Progenitor cell of endocrine pancreas (in vitro differentiated cells): ENCODE measurements at regions not wholly inside any gene's neighbourhood (a gene's known extent, or its start where the extent isn't known, plus 50 kb on each side); places are given as distances from the start of the nearest gene placed in this dataset.

Experiments used
- DNase-seq: peaks from one replicate; pipeline ENCODE4 v3.0.0; 2021; ENCODE audit warnings: low spot score; ENCODE audit not compliant: unreplicated experiment
- H3K27ac Mint-ChIP-seq: 2 replicates; pipeline ENCODE4 v1.8.0; 2021; ENCODE audit warnings: mild to moderate bottlenecking, moderate library complexity, mixed read lengths
- H3K27me3 Mint-ChIP-seq: 2 replicates; pipeline ENCODE4 v1.8.0; 2021; ENCODE audit warnings: mixed read lengths
- H3K36me3 Mint-ChIP-seq: 2 replicates; pipeline ENCODE4 v1.8.0; 2022; ENCODE audit warnings: mixed read lengths; ENCODE audit not compliant: insufficient read depth
- H3K4me1 Mint-ChIP-seq: 2 replicates; pipeline ENCODE4 v1.8.0; 2021; ENCODE audit warnings: low read depth, mixed read lengths
- H3K4me3 Mint-ChIP-seq: 2 replicates; pipeline ENCODE4 v1.8.0; 2021; ENCODE audit warnings: low read depth, mild to moderate bottlenecking, moderate library complexity, mixed read lengths
- H3K9me3 Mint-ChIP-seq: 2 replicates; pipeline ENCODE4 v1.8.0; 2021; ENCODE audit warnings: low read depth, mixed read lengths
- TF ChIP-seq, protein P1 (sequence below): fragments of 200-600 bp; sonication (generic); IDR thresholded peaks from one replicate; pipeline ENCODE4 v1.5.0; 2021; ENCODE audit warnings: antibody characterized with exemption, mild to moderate bottlenecking; ENCODE audit not compliant: unreplicated experiment

- no peaks in the 10 kb centered on the region for H3K36me3 Mint-ChIP-seq
- no peak for DNase-seq
- H3K4me1 Mint-ChIP-seq, result no peaks in the 10 kb centered on the region
- H3K4me3 Mint-ChIP-seq, result no peak overlapping the region
- TF ChIP-seq, protein P1, sequence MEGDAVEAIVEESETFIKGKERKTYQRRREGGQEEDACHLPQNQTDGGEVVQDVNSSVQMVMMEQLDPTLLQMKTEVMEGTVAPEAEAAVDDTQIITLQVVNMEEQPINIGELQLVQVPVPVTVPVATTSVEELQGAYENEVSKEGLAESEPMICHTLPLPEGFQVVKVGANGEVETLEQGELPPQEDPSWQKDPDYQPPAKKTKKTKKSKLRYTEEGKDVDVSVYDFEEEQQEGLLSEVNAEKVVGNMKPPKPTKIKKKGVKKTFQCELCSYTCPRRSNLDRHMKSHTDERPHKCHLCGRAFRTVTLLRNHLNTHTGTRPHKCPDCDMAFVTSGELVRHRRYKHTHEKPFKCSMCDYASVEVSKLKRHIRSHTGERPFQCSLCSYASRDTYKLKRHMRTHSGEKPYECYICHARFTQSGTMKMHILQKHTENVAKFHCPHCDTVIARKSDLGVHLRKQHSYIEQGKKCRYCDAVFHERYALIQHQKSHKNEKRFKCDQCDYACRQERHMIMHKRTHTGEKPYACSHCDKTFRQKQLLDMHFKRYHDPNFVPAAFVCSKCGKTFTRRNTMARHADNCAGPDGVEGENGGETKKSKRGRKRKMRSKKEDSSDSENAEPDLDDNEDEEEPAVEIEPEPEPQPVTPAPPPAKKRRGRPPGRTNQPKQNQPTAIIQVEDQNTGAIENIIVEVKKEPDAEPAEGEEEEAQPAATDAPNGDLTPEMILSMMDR, result no peak
- H3K27ac Mint-ChIP-seq, result no peak overlapping the region
- peaks cover 31% of the 10 kb centered on the region for H3K27me3 Mint-ChIP-seq
- H3K9me3 Mint-ChIP-seq, result no peaks in the 10 kb centered on the region
Measured at GRCh38 chr16:65224471-65224870, 102.6 kb upstream of the CDH11 start.

GRCh38 chr16:65223335-65223734 lies 101.5 kb upstream of the CDH11 start:
- no peak overlapping the region for H3K4me3 Mint-ChIP-seq
- H3K9me3 Mint-ChIP-seq, result no peaks in the 10 kb centered on the region
- H3K27ac Mint-ChIP-seq, result no peak overlapping the region
- TF ChIP-seq, protein P1, result no peak
- no peaks in the 10 kb centered on the region for H3K36me3 Mint-ChIP-seq
- peaks cover 28% of the 10 kb centered on the region for H3K27me3 Mint-ChIP-seq
- no peaks in the 10 kb centered on the region for H3K4me1 Mint-ChIP-seq
- DNase-seq, result no peak

DNA sequence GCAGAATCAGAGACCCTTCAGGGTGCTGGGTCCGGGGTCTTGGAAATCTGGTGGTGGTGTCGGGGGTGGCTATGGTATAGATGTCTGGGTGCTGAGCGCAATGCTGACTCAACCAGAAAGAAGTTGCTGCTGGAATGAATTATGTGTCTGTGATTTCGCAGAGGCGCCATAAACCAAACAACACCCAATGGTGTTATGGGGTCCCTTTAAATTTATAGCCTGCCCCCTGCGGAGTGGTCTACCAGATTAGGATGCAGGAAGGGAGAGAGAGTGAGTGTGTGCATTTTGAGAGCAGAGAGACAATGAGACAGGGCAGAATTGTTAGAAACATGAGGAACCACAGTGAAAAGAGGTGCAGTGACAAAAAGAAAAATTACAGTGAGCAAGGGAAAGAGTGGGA lies 100.7 kb upstream of the CDH11 start:
- peaks cover 25% of the 10 kb centered on the region for H3K27me3 Mint-ChIP-seq
- no peak for DNase-seq
- TF ChIP-seq, protein P1, result no peak
- no peak overlapping the region for H3K4me3 Mint-ChIP-seq
- H3K9me3 Mint-ChIP-seq, result no peaks in the 10 kb centered on the region
- no peaks in the 10 kb centered on the region for H3K4me1 Mint-ChIP-seq
- H3K36me3 Mint-ChIP-seq, result no peaks in the 10 kb centered on the region
- H3K27ac Mint-ChIP-seq, result no peak overlapping the region

- no peak overlapping the region for H3K4me3 Mint-ChIP-seq
- no peaks in the 10 kb centered on the region for H3K4me1 Mint-ChIP-seq
- no peak for DNase-seq
- no peak overlapping the region for H3K27ac Mint-ChIP-seq
- TF ChIP-seq, protein P1, result no peak
- H3K27me3 Mint-ChIP-seq, result peaks cover 25% of the 10 kb centered on the region
- H3K9me3 Mint-ChIP-seq, result no peaks in the 10 kb centered on the region
- H3K36me3 Mint-ChIP-seq, result no peaks in the 10 kb centered on the region
Measured at GRCh38 chr16:65222049-65222448, 100.2 kb upstream of the CDH11 start.

- DNase-seq, result no peak
- H3K36me3 Mint-ChIP-seq, result no peaks in the 10 kb centered on the region
- TF ChIP-seq, protein P1, result no peak
- peaks cover 10% of the 10 kb centered on the region for H3K4me1 Mint-ChIP-seq
- H3K4me3 Mint-ChIP-seq, result no peak overlapping the region
- peaks cover 17% of the 10 kb centered on the region for H3K27me3 Mint-ChIP-seq
- H3K27ac Mint-ChIP-seq, result no peak overlapping the region
- no peaks in the 10 kb centered on the region for H3K9me3 Mint-ChIP-seq
Measured at GRCh38 chr16:65219786-65220185, 97.9 kb upstream of the CDH11 start.

GRCh38 chr16:65218348-65218747 lies 96.5 kb upstream of the CDH11 start:
- peaks cover 13% of the 10 kb centered on the region for H3K27me3 Mint-ChIP-seq
- H3K4me1 Mint-ChIP-seq, result peaks cover 10% of the 10 kb centered on the region
- no peaks in the 10 kb centered on the region for H3K9me3 Mint-ChIP-seq
- DNase-seq, result no peak
- TF ChIP-seq, protein P1, result no peak
- no peaks in the 10 kb centered on the region for H3K36me3 Mint-ChIP-seq
- H3K27ac Mint-ChIP-seq, result no peak overlapping the region
- no peak overlapping the region for H3K4me3 Mint-ChIP-seq
